HG03342 (cell line): ENCODE measurements at regions not wholly inside any gene's neighbourhood (a gene's known extent, or its start where the extent isn't known, plus 50 kb on each side); places are given as distances from the start of the nearest gene placed in this dataset.
"Not testable (repeated sequence)": the region's sequence is repeated elsewhere in the genome, so short reads cannot be mapped to it uniquely, and the experiment has no call there.

ENCODE experiments used
- ATAC-seq: cut with Tn5 transposase; IDR thresholded peaks from one replicate; pipeline ENCODE4 v1.9.1; 2021; ENCODE audit warnings: mild to moderate bottlenecking, moderate library complexity; ENCODE audit not compliant: unreplicated experiment

- no peak for ATAC-seq
These were observed 164.3 kb upstream of the SVIL start for GRCh38 chr10:29798921-29799690.

- no peak for ATAC-seq
These were observed 162.8 kb upstream of the SVIL start for GRCh38 chr10:29797616-29798015.

- no peak for ATAC-seq
These were observed 161.1 kb upstream of the SVIL start for GRCh38 chr10:29795850-29796249.

GRCh38 chr10:29794776-29795611 lies 160.2 kb upstream of the SVIL start:
- ATAC-seq = no peak

- ATAC-seq = no peak
These were observed 157.0 kb upstream of the SVIL start for GRCh38 chr10:29791773-29792172.

GRCh38 chr10:29790207-29790606 lies 155.4 kb upstream of the SVIL start:
- no peak for ATAC-seq

- no peak for ATAC-seq
These were observed 153.3 kb upstream of the SVIL start for GRCh38 chr10:29788113-29788512.

- ATAC-seq = no peak
These were observed 150.9 kb upstream of the SVIL start for GRCh38 chr10:29785701-29786100.

GRCh38 chr10:29784175-29784773 lies 149.5 kb upstream of the SVIL start:
- no peak for ATAC-seq

GRCh38 chr10:29783201-29783947 lies 148.6 kb upstream of the SVIL start:
- ATAC-seq = no peak

- ATAC-seq = no peak
These were observed 145.9 kb upstream of the SVIL start for GRCh38 chr10:29780639-29781038.

GRCh38 chr10:29780096-29780495 lies 145.3 kb upstream of the SVIL start:
- no peak for ATAC-seq

- ATAC-seq = no peak
These were observed 141.5 kb upstream of the SVIL start for GRCh38 chr10:29776246-29776645.

GRCh38 chr10:29774475-29774874 lies 139.7 kb upstream of the SVIL start:
- no peak for ATAC-seq

- no peak for ATAC-seq
These were observed 138.9 kb upstream of the SVIL start for GRCh38 chr10:29773675-29774091.

- no peak for ATAC-seq
These were observed 137.6 kb upstream of the SVIL start for GRCh38 chr10:29772403-29772802.

GRCh38 chr10:29771376-29771775 lies 136.6 kb upstream of the SVIL start:
- ATAC-seq = no peak

GRCh38 chr10:29769277-29769676 lies 134.5 kb upstream of the SVIL start:
- ATAC-seq = not testable (repeated sequence)

GRCh38 chr10:29767968-29768367 lies 133.2 kb upstream of the SVIL start:
- no peak for ATAC-seq

GRCh38 chr10:29766753-29767152 lies 132.0 kb upstream of the SVIL start:
- no peak for ATAC-seq

- ATAC-seq = no peak
These were observed 130.6 kb upstream of the SVIL start for GRCh38 chr10:29765330-29765729.
